HepG2 (cell line): ENCODE measurements at regions not wholly inside any gene's neighbourhood (a gene's known extent, or its start where the extent isn't known, plus 50 kb on each side); places are given as distances from the start of the nearest gene placed in this dataset.

Experiments
- CENPT ChIP-seq: sonication (generic); formaldehyde crosslinking; IDR thresholded peaks from 2 replicates; pipeline ENCODE4 v1.8.0; 2022; ENCODE audit warnings: low read depth, mild to moderate bottlenecking, moderate library complexity, missing genetic modification reagents
- DNMT3B ChIP-seq: conservative IDR thresholded peaks from 2 replicates; pipeline ENCODE4 v1.6.1; 2016; ENCODE audit warnings: missing biosample characterization, control low read depth
- FOXK1 ChIP-seq: sonication (generic); formaldehyde crosslinking; IDR thresholded peaks from 2 replicates; pipeline ENCODE4 v1.4.0; 2020; ENCODE audit warnings: low read depth, missing genetic modification reagents, borderline replicate concordance
- HDAC1 ChIP-seq: sonication (generic); formaldehyde crosslinking; IDR thresholded peaks from 2 replicates; pipeline ENCODE4 v1.5.1; 2020; ENCODE audit warnings: mild to moderate bottlenecking, missing genetic modification reagents
- ISL2 ChIP-seq: sonication (generic); formaldehyde crosslinking; IDR thresholded peaks from 2 replicates; pipeline ENCODE4 v1.5.0; 2020; ENCODE audit warnings: missing genetic modification reagents
- KDM1A ChIP-seq: IDR thresholded peaks from 2 replicates; pipeline ENCODE4 v1.6.1; 2016; ENCODE audit warnings: missing compliant biosample characterization
- KLF9 ChIP-seq: IDR thresholded peaks from 2 replicates; pipeline ENCODE4 v1.6.1; 2016; ENCODE audit warnings: low read depth
- MIER3 ChIP-seq: IDR thresholded peaks from 2 replicates; pipeline ENCODE4 v1.6.1; 2016; ENCODE audit warnings: missing compliant biosample characterization, borderline replicate concordance
- SIX1 ChIP-seq: sonication (generic); formaldehyde crosslinking; IDR thresholded peaks from 2 replicates; pipeline ENCODE4 v1.4.0; 2020; ENCODE audit warnings: missing genetic modification reagents, borderline replicate concordance
- SOX5 ChIP-seq: IDR thresholded peaks from 2 replicates; pipeline ENCODE4 v1.6.1; 2016; ENCODE audit warnings: borderline replicate concordance
- STAG1 ChIP-seq: sonication (generic); formaldehyde crosslinking; IDR thresholded peaks from 2 replicates; pipeline ENCODE4 v1.4.0; 2020; ENCODE audit warnings: missing genetic modification reagents
- ZMYM4 ChIP-seq: sonication (generic); formaldehyde crosslinking; IDR thresholded peaks from 2 replicates; pipeline ENCODE4 v1.8.1; 2023; ENCODE audit warnings: mild to moderate bottlenecking, missing genetic modification reagents
- TF ChIP-seq, protein P1 (sequence below): sonication (generic); formaldehyde crosslinking; IDR thresholded peaks from 2 replicates; pipeline ENCODE4 v1.8.0; 2023; ENCODE audit warnings: mild to moderate bottlenecking, missing genetic modification reagents
- TF ChIP-seq, protein P2 (sequence below): IDR thresholded peaks from 2 replicates; pipeline ENCODE4 v1.6.1; 2016; ENCODE audit warnings: low read depth, missing genetic modification reagents, missing compliant biosample characterization
- TF ChIP-seq, protein P3 (sequence below): IDR thresholded peaks from 2 replicates; pipeline ENCODE4 v1.6.1; 2016; ENCODE audit warnings: mild to moderate bottlenecking
- TF ChIP-seq, protein P4 (sequence below): sonication (generic); formaldehyde crosslinking; IDR thresholded peaks from 2 replicates; pipeline ENCODE4 v1.5.1; 2020; ENCODE audit warnings: mild to moderate bottlenecking, missing genetic modification reagents
- TF ChIP-seq, protein P5 (sequence below): sonication (generic); formaldehyde crosslinking; IDR thresholded peaks from 2 replicates; pipeline ENCODE4 v1.5.0; 2020; ENCODE audit warnings: missing genetic modification reagents

DNA sequence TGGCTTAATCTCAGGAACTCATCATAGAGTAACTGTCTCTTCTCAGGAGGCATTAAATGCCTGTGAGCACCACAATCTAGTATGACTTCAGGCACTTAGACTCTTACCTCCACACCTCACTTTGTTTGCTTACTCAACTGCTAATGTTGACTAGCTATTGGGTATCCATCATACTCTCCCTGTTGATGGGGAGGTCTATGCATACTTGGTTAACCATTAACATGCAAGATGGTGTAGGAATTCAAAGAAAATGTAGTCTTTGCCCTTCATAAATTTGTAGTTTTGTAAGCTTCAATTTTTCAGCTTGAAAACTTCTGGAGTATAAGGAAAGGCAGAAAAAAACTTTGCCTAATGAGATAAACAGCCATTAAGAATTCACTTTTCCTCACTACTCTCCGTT, 501.0 kb upstream of the MARCKS start (continued):
- TF ChIP-seq ZMYM4 (peak; percentile 90), FOXK1 (CRISPR knock-in tag) (peak; percentile 42; the same call in 1 of the 2 replicates), ISL2 (peak; percentile 65), STAG1 (CRISPR knock-in tag) (no peak), KLF9 (CRISPR knock-in tag) (no peak), KDM1A (CRISPR knock-in tag) (peak; percentile 51; the same call in 1 of the 2 replicates), SIX1 (CRISPR knock-in tag) (peak; percentile 60; the same call in 1 of the 2 replicates), HDAC1 (CRISPR knock-in tag) (peak; percentile 60), SOX5 (CRISPR knock-in tag) (peak; percentile 85; the same call in 1 of the 2 replicates), MIER3 (CRISPR knock-in tag) (0 out of 2 replicates have a peak, but pooled peaks have one; percentile 42), DNMT3B (CRISPR knock-in tag) (0 out of 2 replicates have a peak, but pooled peaks have one; percentile 42), CENPT (CRISPR knock-in tag) (no peak)
- TF ChIP-seq, protein P1, sequence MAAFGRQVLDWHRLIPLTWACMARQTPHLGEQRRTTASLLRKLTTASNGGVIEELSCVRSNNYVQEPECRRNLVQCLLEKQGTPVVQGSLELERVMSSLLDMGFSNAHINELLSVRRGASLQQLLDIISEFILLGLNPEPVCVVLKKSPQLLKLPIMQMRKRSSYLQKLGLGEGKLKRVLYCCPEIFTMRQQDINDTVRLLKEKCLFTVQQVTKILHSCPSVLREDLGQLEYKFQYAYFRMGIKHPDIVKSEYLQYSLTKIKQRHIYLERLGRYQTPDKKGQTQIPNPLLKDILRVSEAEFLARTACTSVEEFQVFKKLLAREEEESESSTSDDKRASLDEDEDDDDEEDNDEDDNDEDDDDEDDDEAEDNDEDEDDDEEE = no peak
- TF ChIP-seq, protein P2, sequence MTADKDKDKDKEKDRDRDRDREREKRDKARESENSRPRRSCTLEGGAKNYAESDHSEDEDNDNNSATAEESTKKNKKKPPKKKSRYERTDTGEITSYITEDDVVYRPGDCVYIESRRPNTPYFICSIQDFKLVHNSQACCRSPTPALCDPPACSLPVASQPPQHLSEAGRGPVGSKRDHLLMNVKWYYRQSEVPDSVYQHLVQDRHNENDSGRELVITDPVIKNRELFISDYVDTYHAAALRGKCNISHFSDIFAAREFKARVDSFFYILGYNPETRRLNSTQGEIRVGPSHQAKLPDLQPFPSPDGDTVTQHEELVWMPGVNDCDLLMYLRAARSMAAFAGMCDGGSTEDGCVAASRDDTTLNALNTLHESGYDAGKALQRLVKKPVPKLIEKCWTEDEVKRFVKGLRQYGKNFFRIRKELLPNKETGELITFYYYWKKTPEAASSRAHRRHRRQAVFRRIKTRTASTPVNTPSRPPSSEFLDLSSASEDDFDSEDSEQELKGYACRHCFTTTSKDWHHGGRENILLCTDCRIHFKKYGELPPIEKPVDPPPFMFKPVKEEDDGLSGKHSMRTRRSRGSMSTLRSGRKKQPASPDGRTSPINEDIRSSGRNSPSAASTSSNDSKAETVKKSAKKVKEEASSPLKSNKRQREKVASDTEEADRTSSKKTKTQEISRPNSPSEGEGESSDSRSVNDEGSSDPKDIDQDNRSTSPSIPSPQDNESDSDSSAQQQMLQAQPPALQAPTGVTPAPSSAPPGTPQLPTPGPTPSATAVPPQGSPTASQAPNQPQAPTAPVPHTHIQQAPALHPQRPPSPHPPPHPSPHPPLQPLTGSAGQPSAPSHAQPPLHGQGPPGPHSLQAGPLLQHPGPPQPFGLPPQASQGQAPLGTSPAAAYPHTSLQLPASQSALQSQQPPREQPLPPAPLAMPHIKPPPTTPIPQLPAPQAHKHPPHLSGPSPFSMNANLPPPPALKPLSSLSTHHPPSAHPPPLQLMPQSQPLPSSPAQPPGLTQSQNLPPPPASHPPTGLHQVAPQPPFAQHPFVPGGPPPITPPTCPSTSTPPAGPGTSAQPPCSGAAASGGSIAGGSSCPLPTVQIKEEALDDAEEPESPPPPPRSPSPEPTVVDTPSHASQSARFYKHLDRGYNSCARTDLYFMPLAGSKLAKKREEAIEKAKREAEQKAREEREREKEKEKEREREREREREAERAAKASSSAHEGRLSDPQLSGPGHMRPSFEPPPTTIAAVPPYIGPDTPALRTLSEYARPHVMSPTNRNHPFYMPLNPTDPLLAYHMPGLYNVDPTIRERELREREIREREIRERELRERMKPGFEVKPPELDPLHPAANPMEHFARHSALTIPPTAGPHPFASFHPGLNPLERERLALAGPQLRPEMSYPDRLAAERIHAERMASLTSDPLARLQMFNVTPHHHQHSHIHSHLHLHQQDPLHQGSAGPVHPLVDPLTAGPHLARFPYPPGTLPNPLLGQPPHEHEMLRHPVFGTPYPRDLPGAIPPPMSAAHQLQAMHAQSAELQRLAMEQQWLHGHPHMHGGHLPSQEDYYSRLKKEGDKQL (CRISPR knock-in tag) = 0 out of 2 replicates have a peak, but pooled peaks have one; percentile 51
- TF ChIP-seq, protein P3, sequence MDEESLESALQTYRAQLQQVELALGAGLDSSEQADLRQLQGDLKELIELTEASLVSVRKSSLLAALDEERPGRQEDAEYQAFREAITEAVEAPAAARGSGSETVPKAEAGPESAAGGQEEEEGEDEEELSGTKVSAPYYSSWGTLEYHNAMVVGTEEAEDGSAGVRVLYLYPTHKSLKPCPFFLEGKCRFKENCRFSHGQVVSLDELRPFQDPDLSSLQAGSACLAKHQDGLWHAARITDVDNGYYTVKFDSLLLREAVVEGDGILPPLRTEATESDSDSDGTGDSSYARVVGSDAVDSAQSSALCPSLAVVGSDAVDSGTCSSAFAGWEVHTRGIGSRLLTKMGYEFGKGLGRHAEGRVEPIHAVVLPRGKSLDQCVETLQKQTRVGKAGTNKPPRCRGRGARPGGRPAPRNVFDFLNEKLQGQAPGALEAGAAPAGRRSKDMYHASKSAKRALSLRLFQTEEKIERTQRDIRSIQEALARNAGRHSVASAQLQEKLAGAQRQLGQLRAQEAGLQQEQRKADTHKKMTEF (CRISPR knock-in tag) = peak; percentile 69
- TF ChIP-seq, protein P4, sequence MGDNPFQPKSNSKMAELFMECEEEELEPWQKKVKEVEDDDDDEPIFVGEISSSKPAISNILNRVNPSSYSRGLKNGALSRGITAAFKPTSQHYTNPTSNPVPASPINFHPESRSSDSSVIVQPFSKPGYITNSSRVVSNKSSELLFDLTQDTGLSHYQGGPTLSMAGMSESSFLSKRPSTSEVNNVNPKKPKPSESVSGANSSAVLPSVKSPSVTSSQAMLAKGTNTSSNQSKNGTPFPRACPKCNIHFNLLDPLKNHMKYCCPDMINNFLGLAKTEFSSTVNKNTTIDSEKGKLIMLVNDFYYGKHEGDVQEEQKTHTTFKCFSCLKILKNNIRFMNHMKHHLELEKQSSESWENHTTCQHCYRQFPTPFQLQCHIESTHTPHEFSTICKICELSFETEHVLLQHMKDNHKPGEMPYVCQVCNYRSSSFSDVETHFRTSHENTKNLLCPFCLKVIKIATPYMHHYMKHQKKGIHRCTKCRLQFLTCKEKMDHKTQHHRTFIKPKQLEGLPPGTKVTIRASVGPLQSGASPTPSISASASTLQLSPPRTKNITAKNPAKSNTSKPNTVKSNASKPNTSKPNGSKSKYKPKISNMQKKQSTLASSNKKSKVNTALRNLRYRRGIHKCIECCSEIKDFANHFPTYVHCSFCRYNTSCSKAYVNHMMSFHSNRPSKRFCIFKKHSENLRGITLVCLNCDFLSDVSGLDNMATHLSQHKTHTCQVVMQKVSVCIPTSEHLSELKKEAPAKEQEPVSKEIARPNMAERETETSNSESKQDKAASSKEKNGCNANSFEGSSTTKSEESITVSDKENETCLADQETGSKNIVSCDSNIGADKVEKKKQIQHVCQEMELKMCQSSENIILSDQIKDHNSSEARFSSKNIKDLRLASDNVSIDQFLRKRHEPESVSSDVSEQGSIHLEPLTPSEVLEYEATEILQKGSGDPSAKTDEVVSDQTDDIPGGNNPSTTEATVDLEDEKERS (CRISPR knock-in tag) = no peak
- TF ChIP-seq, protein P5, sequence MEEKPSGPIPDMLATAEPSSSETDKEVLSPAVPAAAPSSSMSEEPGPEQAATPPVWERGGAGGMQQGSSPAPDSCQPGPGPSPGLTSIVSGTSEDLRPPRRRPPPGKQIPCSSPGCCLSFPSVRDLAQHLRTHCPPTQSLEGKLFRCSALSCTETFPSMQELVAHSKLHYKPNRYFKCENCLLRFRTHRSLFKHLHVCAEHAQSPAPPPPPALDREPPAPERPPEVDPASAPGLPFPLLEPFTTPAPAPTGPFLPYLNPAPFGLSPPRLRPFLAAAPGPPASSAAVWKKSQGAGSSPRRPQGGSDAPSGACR (CRISPR knock-in tag) = 0 out of 2 replicates have a peak, but pooled peaks have one; percentile 54
